Central memory CD4-positive, alpha-beta T cell (primary cell): ENCODE measurements at regions not wholly inside any gene's neighbourhood (a gene's known extent, or its start where the extent isn't known, plus 50 kb on each side); places are given as distances from the start of the nearest gene placed in this dataset.
"Not testable (repeated sequence)": the region's sequence is repeated elsewhere in the genome, so short reads cannot be mapped to it uniquely, and the experiment has no call there.

Experiments used
- DNase-seq: peaks from one replicate; pipeline ENCODE4 v3.0.0; 2022

GRCh38 chr21:5066682-5067251, 5454.6 kb upstream of the TPTE start:
- DNase-seq, result not testable (repeated sequence)

DNA sequence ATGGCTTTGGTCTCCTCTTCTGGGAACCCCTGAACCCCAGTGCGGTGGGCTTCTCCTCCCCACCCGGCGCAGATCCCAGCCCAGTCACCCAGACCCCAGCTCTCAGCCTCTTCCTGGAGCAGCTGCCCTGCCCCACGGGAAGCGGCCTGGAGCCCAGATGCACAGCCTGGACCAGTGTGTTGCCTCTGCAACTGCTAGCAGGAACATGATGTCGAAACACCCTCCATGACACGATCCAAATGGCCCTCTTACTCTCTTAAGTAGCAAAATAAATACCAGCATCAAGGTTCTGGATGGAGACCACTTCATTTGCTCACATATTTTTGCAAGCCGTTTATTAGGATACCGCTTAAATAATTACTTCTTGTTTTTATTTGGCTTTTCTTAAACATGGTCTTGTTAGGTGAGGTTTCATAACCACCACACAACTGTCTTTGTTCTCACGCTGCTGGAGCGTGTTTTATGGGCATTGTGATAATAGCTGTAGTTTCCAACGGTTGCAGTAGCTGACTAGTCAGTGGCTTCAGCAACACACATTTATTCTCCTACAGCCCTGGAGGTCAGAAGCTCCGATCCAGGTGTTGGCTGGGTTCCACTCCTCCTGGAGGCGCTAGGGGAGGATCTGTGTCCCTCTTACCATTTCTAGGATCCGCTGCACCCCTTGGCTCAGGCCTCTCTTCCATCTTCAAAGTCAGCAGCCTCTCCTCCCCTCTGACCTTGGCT, 5453.9 kb upstream of the TPTE start:
- DNase-seq, result not testable (repeated sequence)

- not testable (repeated sequence) for DNase-seq
These were observed 5452.7 kb upstream of the TPTE start for GRCh38 chr21:5068649-5069048.

DNA sequence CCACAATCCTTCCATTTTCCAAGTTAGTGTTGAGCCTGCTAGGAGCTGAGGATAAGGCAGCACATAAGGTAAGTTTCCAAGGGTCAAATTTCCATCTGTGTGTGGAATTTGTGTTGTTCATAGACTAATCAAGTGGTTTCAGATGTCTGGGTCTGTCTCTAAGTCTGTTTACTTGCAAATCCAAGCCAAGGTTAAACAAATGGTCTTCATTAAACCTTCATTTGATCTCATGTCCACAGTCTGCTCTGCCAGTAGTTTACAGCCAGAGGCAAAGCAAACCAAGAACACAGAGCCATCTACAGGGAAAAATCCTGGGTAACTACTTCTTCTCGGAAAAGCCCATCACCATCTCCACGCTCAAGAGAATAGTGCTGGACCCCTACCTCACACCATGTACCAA, 5450.2 kb upstream of the TPTE start:
- not testable (repeated sequence) for DNase-seq

DNA sequence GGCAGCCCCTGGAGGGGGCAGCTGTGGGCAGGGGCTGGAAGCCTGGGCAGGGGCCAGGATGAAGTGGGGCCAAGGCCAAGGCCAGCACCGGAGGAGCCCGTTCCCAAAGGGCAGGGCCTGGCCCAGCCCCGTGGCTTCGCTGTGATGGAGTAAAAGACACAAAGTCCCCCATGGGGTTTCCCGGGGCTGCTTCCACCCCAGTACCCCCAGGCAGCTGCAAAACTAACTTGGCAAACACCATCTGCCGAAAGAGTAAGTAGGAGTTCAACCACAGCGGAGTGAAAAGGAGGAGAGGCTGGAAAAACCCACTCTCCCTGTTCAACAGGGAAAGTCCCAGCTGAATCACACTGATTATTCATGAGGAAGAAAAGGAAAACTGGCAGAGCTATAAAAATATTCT, 5444.5 kb upstream of the TPTE start:
- not testable (repeated sequence) for DNase-seq

DNA sequence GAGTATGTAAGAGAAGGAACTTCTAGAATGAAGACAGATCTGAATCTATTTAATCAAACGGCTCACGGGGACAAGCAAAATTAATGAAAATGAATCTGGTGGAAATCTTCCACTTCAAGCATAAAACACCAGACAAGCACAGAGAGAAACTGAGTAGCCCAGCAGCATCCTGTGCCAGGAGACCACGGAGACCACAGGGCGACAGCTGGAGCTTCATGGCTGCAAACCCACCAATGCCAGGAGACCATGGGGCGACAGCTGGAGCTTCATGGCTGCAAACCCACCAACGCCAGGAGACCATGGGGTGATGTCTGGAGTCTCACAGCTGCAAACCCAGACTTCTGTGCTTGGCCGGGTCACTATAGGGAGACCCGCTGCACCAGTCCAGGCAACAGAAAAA, 5442.0 kb upstream of the TPTE start:
- not testable (repeated sequence) for DNase-seq

DNA sequence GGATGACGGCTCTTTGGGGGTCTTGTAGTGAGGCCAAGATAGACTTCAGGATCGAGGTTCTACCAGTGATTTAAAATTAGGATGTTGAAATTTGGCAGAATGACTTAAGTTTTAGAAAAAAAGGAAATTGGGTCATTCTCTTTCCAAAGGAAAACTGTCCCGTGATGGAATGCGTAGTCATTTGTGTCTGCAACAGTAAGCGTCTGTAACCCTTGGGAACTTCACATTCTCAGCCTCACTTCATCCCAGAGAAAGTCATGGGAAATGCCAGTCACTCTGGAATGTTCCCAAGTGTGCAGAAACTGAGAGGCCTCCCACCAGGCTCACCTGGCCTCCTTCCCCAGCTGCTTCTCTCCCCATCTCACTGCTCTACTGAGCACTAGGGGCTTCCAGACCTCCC, 5441.4 kb upstream of the TPTE start:
- not testable (repeated sequence) for DNase-seq

DNA sequence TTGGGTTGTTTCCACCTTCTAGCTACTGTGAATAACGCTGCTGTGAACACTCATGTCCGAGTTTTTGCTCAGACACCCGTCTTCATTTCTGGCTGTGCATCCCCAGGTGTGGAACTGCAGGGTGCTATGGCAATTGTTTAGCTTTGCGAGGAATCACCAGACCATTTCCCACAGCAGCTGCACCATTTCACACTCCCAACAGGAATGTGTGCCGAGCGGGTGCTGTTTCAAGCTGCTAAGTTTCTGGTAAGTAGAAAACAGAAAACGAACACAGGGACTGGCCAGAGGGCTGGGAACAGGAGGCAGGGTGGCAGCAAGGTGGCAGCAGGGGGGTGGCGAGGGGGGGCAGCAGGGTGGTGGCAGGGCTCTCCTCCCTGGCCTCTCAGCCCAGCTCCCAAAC, 5437.1 kb upstream of the TPTE start:
- DNase-seq, result not testable (repeated sequence)

DNA sequence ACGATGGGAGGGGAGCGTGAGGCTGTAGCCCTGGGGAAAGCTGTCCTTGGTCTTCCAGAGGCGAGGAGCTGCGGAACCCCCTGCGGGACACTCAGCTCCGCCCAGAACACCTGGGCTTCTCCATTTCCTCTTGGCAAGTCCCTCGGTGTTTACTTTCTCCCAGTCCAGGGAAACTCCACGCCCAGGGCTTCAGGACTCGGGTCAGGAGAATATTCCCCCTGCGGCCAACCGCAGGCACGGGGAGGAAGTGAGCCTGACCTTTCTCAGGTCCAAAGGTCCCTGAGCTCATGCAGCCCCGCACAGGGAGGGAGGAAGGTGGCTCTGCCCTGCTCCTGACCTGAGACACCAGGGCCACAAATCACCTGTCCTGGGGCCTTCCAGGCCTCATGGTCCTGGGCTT, 5435.9 kb upstream of the TPTE start:
- DNase-seq, result not testable (repeated sequence)

- DNase-seq, result not testable (repeated sequence)
These were observed 5435.0 kb upstream of the TPTE start for GRCh38 chr21:5086416-5086815.

- DNase-seq, result not testable (repeated sequence)
These were observed 5432.6 kb upstream of the TPTE start for GRCh38 chr21:5088820-5089219.

DNA sequence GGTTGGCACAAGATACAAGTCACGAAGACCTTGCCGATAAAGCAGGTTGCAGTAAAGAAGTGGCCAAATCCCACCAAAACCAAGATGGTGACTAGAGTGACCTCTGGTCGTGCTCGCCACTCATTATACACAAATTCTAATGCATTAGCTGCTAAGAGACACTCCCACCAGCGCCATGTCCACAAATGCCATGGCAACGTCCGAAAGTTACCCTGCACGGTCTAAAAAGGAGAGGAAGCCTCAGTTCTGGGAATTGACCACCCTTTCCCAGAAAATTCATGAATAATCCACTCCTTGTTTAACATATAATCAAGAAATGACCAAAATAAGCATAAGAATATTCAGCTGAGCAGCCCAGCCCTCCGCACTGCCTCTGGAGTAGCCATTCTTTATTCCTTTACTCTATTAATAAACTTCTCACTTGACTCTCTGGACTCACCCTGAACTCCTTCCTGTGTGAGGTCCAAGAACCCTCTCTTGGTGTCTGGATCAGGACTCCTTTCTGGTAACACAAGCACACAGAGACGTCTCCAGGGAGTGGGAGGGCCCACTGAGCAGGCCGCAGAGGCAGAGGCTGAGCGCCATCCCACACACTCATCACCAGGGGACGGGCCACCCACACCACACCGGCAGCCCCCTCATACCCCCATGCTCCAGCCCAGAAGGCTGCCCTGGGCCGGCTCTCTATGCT, 5431.8 kb upstream of the TPTE start:
- DNase-seq, result not testable (repeated sequence)

- not testable (repeated sequence) for DNase-seq
These were observed 5431.0 kb upstream of the TPTE start for GRCh38 chr21:5090132-5091079.

GRCh38 chr21:5091274-5091673, 5430.1 kb upstream of the TPTE start:
- not testable (repeated sequence) for DNase-seq

GRCh38 chr21:5095628-5096027, 5425.8 kb upstream of the TPTE start:
- not testable (repeated sequence) for DNase-seq

DNA sequence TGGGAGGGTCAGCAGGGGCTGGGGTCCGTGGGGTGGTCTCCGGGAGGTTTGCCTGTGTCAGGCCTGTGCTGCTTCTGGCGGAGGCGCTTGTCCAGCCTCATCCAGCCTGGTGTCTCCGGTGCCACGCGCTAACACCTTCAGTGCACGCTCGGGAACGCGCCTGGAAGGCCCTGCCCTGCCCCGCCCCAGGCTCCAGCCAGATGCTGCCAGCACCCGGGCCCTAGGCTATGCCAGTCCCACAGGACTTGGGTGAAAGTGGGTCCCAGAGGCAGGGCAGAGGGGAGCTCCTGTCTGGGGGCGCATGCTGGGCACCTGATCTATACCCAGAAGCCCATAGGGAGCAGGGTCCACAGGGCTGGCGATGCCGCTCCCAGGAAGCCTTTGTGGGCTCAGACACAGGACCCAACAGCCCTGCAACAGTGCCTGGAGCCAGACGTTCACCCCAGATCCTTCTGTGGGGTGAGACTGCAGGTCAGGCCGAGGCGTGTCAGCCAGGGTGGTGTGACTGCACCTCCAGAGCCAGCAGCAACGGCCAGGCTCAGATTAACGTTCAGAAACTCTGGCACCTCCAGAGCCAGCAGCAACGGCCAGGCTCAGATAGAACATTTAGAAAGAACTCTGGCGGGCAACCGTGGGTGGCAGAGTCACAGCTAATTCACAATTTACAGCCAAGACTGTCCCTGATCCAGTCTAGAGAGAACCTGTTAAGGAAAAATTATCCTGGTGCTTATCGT, 5423.2 kb upstream of the TPTE start:
- DNase-seq, result not testable (repeated sequence)

GRCh38 chr21:5100604-5101174, 5420.7 kb upstream of the TPTE start:
- not testable (repeated sequence) for DNase-seq

GRCh38 chr21:5101749-5102148, 5419.6 kb upstream of the TPTE start:
- DNase-seq, result peak; percentile 84

- DNase-seq, result peak; percentile 27
These were observed 5417.4 kb upstream of the TPTE start for GRCh38 chr21:5103880-5104561.

DNA sequence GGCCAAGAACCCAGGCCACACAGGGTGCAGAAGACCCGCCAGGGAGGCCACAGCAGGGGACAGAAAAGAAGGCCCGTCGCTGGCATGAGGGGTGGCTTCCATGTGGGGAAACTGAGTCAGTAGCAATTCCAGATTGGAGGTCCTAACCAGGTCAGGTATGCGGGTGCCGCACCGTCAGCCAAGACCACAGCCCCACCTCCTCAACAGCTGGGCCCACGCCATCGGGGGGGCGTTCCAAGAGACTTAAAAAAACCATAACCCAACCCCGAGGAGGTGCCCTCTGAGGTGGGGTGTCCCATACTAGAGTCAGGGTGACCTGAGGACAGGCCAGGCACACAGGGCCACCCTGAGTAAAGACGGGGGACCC, 5416.8 kb upstream of the TPTE start:
- not testable (repeated sequence) for DNase-seq
